CD4-positive, CD25-positive, alpha-beta regulatory T cell (primary cell): ENCODE measurements at regions not wholly inside any gene's neighbourhood (a gene's known extent, or its start where the extent isn't known, plus 50 kb on each side); places are given as distances from the start of the nearest gene placed in this dataset.
A peak's percentile ranks its signal among the peaks of the same experiment; 100 is the strongest.

Experiments used
- ATAC-seq, 2 donors: fragments of 150-1000 bp; cut with Tn5 transposase; one replicate each; pipeline ENCODE4 v1.10.0; 2021; ENCODE audit warnings: low read depth in 2 of 2, moderate number of reproducible peaks in 2 of 2, moderate library complexity in 1 of 2
- DNase-seq, 3 donors: peaks; one replicate each; pipeline versions ENCODE4 v3.0.0 to v3.0.0-alpha.2; 2012 to 2022; ENCODE audit warnings: mixed read lengths in 1 of 3
- H3K27ac ChIP-seq: one replicate; pipeline ENCODE4 v1.7.0; 2013; ENCODE audit warnings: mild to moderate bottlenecking, low read length; ENCODE audit not compliant: insufficient read depth, poor library complexity, severe bottlenecking
- H3K27me3 ChIP-seq: one replicate; pipeline ENCODE4 v1.7.0; 2013; ENCODE audit warnings: low read length; ENCODE audit not compliant: control insufficient read depth, insufficient read depth
- H3K36me3 ChIP-seq: one replicate; pipeline ENCODE4 v1.7.0; 2013; ENCODE audit warnings: mild to moderate bottlenecking, low read length, moderate library complexity; ENCODE audit not compliant: control insufficient read depth, insufficient read depth
- H3K4me1 ChIP-seq: 2 replicates; pipeline ENCODE4 v1.7.0; 2013; ENCODE audit warnings: mild to moderate bottlenecking, low read length; ENCODE audit not compliant: insufficient read depth, control insufficient read depth, poor library complexity, severe bottlenecking
- H3K4me3 ChIP-seq: one replicate; pipeline ENCODE4 v1.7.0; 2013; ENCODE audit warnings: low read depth, mild to moderate bottlenecking, low read length, moderate library complexity
- H3K9me3 ChIP-seq, 2 experiments: 1 replicate in 1 of 2; 2 replicates in 1 of 2; pipeline ENCODE4 v1.7.0; 2013; ENCODE audit warnings: low read length in 2 of 2, mild to moderate bottlenecking in 1 of 2, moderate library complexity in 1 of 2; ENCODE audit not compliant: control insufficient read depth in 2 of 2
- H3K27ac Mint-ChIP-seq, 3 donors: one replicate each; pipeline ENCODE4 v1.8.0; 2020 to 2022; ENCODE audit warnings: mild to moderate bottlenecking in 3 of 3, mixed read lengths in 3 of 3, moderate library complexity in 2 of 3
- H3K27me3 Mint-ChIP-seq: one replicate; pipeline ENCODE4 v1.8.0; 2022; ENCODE audit warnings: mild to moderate bottlenecking, mixed read lengths
- H3K36me3 Mint-ChIP-seq: one replicate; pipeline ENCODE4 v1.8.0; 2020; ENCODE audit warnings: mixed read lengths
- H3K4me1 Mint-ChIP-seq, 4 donors: one replicate each; pipeline ENCODE4 v1.8.0; 2020 to 2022; ENCODE audit warnings: mixed read lengths in 4 of 4, mild to moderate bottlenecking in 1 of 4
- H3K4me3 Mint-ChIP-seq, 4 donors: one replicate each; pipeline ENCODE4 v1.8.0; 2020 to 2022; ENCODE audit warnings: mild to moderate bottlenecking in 4 of 4, mixed read lengths in 4 of 4, moderate library complexity in 3 of 4
- H3K9me3 Mint-ChIP-seq, 7 donors: one replicate each; pipeline ENCODE4 v1.8.0; 2020 to 2022; ENCODE audit warnings: mixed read lengths in 7 of 7, mild to moderate bottlenecking in 3 of 7, moderate library complexity in 2 of 7

DNA sequence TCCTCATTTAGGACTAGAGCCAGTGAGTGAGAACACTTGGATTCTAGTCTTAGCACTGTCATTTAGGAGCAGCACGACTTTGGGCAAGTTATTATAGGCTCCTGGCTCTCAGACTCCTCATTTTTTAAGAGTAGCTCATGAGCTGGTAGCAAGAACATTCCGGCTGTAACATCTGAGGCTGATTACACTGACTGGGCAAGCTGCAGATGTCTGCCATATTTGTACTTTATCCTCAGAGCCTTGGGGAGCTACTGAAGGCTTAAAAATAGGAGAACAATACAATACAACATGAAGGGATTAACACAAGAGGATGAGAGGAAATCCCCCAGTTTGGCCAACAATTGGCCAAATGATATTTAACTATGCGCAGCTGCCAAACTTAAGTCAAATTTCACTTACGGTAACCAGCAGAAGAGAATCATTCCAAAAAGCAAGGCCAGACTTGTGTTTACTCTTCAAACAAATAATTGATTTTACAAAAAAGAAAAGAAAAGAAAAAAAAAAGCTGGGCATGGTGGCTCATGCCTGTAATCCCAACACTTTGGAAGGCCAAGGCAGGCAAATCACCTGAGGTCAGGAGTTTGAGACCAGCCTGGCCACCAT is 113.1 kb upstream of the ARHGAP42 start:
- H3K36me3 Mint-ChIP-seq: no peaks in the 10 kb centered on the region
- H3K27me3 ChIP-seq: no peaks in the 10 kb centered on the region
- ATAC-seq: no peak
- no peak overlapping the region for H3K4me3 ChIP-seq
- DNase-seq: no peak
- H3K4me1 ChIP-seq: no peaks in the 10 kb centered on the region
- H3K9me3 Mint-ChIP-seq: peaks cover 0 to 5% (median 0%) of the 10 kb centered on the region in 7 donors
- no peak overlapping the region for H3K4me3 Mint-ChIP-seq
- no peaks in the 10 kb centered on the region for H3K36me3 ChIP-seq
- H3K4me1 Mint-ChIP-seq: no peaks in the 10 kb centered on the region
- H3K27me3 Mint-ChIP-seq: no peaks in the 10 kb centered on the region
- H3K27ac Mint-ChIP-seq: no peak overlapping the region
- H3K27ac ChIP-seq: no peak overlapping the region
- H3K9me3 ChIP-seq: no peaks in the 10 kb centered on the region

DNA sequence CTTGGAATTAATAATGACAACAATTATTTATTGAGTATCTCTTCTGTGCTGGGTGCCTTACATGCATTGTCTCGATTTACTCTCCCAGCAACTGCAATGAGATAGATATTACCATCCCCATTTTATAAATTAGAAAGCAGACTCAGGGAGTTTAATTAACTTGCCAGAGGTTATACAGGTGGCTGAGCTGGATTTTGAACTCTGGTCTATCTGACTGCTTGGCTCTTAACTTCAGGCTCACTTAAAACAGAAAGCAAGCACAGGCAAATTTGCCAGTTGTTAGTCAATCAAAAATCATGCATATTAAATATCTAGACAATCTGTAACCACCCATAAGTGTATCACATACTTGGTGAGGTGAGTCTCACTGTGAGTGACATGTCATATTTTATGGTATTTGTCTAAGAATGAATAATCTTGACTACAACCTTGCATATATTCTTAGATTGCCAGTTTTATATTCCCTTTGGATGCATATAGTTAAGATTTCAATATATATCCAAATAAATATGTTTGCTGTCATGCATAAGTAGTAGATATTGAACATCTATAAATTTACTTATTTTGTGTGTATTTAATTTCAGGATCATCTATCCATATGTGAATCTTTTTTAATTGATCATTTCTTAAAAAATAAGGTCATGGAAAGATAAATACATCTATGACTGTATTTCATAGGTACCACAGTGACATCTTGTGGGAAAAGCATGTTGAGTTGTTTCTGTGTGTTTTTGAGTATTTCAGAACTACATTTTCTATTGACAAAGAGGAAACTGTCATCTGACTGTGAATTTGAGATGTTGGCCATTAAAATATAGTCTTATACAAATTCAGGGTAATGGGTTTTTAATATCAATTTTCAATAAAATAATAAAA is 112.0 kb upstream of the ARHGAP42 start:
- no peaks in the 10 kb centered on the region for H3K36me3 Mint-ChIP-seq
- ATAC-seq: no peak
- no peaks in the 10 kb centered on the region for H3K4me1 Mint-ChIP-seq
- H3K27ac Mint-ChIP-seq: no peak overlapping the region
- H3K4me3 Mint-ChIP-seq: no peak overlapping the region
- no peaks in the 10 kb centered on the region for H3K36me3 ChIP-seq
- H3K4me3 ChIP-seq: no peak overlapping the region
- H3K4me1 ChIP-seq: no peaks in the 10 kb centered on the region
- no peak for DNase-seq
- no peaks in the 10 kb centered on the region for H3K9me3 ChIP-seq
- no peak overlapping the region for H3K27ac ChIP-seq
- H3K27me3 ChIP-seq: no peaks in the 10 kb centered on the region
- no peaks in the 10 kb centered on the region for H3K27me3 Mint-ChIP-seq
- H3K9me3 Mint-ChIP-seq: peaks cover 0 to 5% (median 0%) of the 10 kb centered on the region in 7 donors

DNA sequence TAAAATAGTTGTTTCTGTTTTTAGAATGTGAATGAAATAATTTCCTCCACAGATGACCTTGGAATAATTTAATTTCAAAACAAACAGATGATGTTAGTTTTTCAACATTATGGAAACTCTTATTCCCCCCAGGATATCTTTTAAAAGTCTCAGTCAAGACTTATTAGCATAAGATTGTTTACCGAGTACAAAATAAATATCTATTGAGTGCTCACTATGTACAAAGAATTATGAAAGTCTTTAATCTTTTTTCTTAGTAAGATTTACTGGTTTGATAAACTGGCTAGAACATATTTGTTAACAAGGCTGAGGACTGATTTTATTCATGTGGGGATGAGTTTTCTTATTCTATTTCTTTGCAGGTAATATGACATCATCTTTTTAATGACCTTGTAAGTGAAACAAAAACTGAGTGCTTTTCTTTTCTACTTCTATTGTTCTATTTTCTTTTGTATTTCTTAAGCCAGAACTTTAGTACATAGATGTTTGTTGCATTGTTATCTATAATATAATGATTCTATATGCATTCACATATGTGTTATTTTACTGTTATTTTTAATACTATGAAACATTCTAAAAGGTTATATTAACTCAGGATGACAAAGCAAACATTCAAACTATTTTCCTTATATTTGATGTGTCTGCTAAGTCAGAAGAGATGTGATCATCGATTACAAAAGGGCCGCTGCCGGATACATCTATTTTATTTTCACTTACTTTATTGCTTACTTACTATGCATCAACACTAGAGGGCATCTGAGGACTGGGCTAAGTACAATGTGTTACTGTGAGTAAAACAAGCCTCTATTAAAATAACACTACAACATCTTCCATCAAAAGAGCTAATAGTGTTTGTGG is 111.0 kb upstream of the ARHGAP42 start:
- ATAC-seq: no peak
- Histone ChIP-seq H3K36me3 (no peaks in the 10 kb centered on the region), H3K4me3 (no peak overlapping the region), H3K4me1 (no peaks in the 10 kb centered on the region), H3K9me3 (no peaks in the 10 kb centered on the region), H3K27me3 (no peaks in the 10 kb centered on the region), H3K27ac (no peak overlapping the region)
- H3K27ac Mint-ChIP-seq: no peak overlapping the region
- peaks cover 0 to 5% (median 0%) of the 10 kb centered on the region in 7 donors for H3K9me3 Mint-ChIP-seq
- no peaks in the 10 kb centered on the region for H3K4me1 Mint-ChIP-seq
- H3K4me3 Mint-ChIP-seq: no peak overlapping the region
- DNase-seq: peak in 1 of 3 donors; percentile 29
- no peaks in the 10 kb centered on the region for H3K36me3 Mint-ChIP-seq
- H3K27me3 Mint-ChIP-seq: no peaks in the 10 kb centered on the region

DNA sequence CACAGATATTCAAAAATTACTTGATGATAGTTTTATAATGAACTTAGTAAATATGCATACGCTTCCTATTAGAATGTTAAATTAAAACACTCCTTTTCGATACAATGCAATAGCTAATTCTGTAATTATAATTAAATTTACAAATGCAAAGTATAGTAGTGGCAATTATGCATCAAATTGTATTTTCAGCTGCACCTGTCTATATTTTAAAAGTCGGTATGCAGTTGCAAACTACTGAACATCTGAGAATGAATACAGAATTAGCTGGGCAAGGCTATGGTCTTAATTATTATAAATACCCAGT is 110.4 kb upstream of the ARHGAP42 start:
- Mint-ChIP-seq H3K27ac (no peak overlapping the region), H3K4me3 (no peak overlapping the region), H3K36me3 (no peaks in the 10 kb centered on the region), H3K27me3 (no peaks in the 10 kb centered on the region), H3K4me1 (no peaks in the 10 kb centered on the region), H3K9me3 (peaks cover 0 to 5% (median 0%) of the 10 kb centered on the region in 7 donors)
- ATAC-seq (no peak), DNase-seq (no peak)
- Histone ChIP-seq H3K9me3 (no peaks in the 10 kb centered on the region), H3K27me3 (no peaks in the 10 kb centered on the region), H3K36me3 (no peaks in the 10 kb centered on the region), H3K4me1 (no peaks in the 10 kb centered on the region), H3K4me3 (no peak overlapping the region), H3K27ac (no peak overlapping the region)

DNA sequence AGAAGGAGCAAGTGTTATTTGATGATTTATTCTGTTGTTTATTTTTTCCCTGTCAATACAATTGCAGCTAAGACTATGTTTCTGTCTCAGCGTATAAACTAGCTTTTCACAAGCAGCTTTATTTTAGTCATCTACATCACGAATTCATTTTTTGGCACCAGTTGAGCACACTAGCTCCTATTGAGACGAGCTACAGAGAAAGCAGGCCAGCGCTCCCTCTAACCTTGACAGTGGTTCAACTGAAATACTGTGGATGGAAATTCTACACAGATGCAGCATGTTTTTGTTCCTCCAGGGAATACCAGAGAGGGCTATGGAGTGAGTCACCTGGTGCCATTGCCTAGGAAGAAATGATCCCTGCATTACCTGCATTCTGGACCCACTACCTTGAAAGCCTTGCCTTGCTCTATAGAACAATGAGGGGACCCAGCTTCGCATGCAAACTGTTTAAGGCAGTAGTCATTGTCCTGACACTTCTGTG is 108.2 kb upstream of the ARHGAP42 start:
- no peak overlapping the region for H3K4me3 Mint-ChIP-seq

DNA sequence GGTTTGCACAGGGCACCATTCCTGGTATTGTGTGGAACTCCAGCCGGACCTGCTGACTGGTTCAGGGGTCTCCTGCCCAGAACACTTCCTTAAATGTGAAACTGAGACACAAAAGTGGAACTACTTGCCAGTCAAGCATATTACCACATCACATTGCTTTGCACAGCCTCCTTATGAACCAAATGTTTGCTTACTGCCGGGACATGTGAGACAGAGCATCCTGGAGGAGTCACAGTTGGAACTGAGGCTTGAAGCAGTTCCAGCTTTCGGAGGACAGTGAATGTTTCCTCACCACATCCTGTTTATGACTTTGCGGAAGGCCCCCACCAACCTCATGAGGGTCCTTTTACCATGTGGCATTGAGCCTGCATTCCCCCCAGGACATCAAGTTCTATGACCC is 105.8 kb upstream of the ARHGAP42 start:
- Histone ChIP-seq H3K9me3 (no peaks in the 10 kb centered on the region), H3K4me1 (no peaks in the 10 kb centered on the region), H3K4me3 (no peak overlapping the region), H3K36me3 (no peaks in the 10 kb centered on the region), H3K27ac (no peak overlapping the region), H3K27me3 (no peaks in the 10 kb centered on the region)
- H3K27ac Mint-ChIP-seq: no peak overlapping the region
- H3K36me3 Mint-ChIP-seq: no peaks in the 10 kb centered on the region
- H3K4me3 Mint-ChIP-seq: no peak overlapping the region
- peaks cover 0 to 8% (median 2%) of the 10 kb centered on the region in 7 donors for H3K9me3 Mint-ChIP-seq
- H3K27me3 Mint-ChIP-seq: no peaks in the 10 kb centered on the region
- no peak for ATAC-seq
- DNase-seq: no peak
- no peaks in the 10 kb centered on the region for H3K4me1 Mint-ChIP-seq

More for the DNA sequence above, 108.2 kb upstream of the ARHGAP42 start:
- H3K27ac ChIP-seq: no peak overlapping the region
- Mint-ChIP-seq H3K27ac (no peak overlapping the region), H3K9me3 (peaks cover 0 to 2% (median 0%) of the 10 kb centered on the region in 7 donors), H3K36me3 (no peaks in the 10 kb centered on the region), H3K27me3 (no peaks in the 10 kb centered on the region), H3K4me1 (no peaks in the 10 kb centered on the region)
- H3K36me3 ChIP-seq: no peaks in the 10 kb centered on the region
- ATAC-seq (no peak), DNase-seq (no peak)
- no peaks in the 10 kb centered on the region for H3K4me1 ChIP-seq
- H3K4me3 ChIP-seq: no peak overlapping the region
- H3K9me3 ChIP-seq: no peaks in the 10 kb centered on the region
- H3K27me3 ChIP-seq: no peaks in the 10 kb centered on the region

DNA sequence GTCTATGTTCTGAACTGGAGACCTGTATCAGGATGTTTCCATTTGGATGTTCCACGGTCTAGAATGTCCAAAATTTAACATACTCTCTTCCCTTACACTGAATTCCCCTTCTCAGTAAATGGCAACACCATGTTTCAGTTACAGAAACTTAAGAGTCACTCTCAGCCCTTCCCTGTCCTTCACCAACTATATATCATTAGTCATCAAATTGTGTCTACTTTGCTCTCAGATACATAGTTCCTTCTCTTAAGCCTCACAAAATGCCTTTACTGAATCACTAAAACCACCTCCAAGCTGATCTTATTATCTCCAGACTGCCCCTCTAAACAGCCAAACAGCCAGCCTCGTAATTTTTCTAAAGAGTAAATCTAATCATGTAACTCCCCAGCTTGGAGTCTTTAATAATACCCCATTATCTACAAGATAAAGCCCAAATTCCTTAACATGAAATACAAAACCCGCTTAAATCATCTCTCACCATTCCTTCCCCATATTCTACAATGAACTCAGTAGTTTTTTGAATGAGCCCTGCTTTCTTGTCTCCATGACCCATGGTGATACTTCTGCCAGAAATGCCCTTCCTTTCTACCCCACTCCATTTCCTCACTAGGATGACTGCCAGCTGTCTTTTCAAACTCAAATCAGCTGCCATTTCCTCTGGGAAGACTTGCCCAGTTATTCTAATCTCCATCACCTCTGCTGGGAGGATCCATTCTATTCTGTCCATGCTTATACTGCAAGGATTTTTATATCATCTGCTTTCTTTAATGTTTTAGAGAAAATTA is 102.7 kb upstream of the ARHGAP42 start:
- Histone ChIP-seq H3K4me1 (no peaks in the 10 kb centered on the region), H3K9me3 (no peaks in the 10 kb centered on the region), H3K36me3 (no peaks in the 10 kb centered on the region), H3K4me3 (no peak overlapping the region), H3K27me3 (no peaks in the 10 kb centered on the region), H3K27ac (no peak overlapping the region)
- no peaks in the 10 kb centered on the region for H3K27me3 Mint-ChIP-seq
- no peaks in the 10 kb centered on the region for H3K36me3 Mint-ChIP-seq
- H3K9me3 Mint-ChIP-seq: peaks cover 0 to 11% (median 3%) of the 10 kb centered on the region in 7 donors
- H3K4me3 Mint-ChIP-seq: no peak overlapping the region
- ATAC-seq: no peak
- no peaks in the 10 kb centered on the region for H3K4me1 Mint-ChIP-seq
- no peak for DNase-seq
- H3K27ac Mint-ChIP-seq: no peak overlapping the region
